Loucy (cell line): ENCODE measurements at regions not wholly inside any gene's neighbourhood (a gene's known extent, or its start where the extent isn't known, plus 50 kb on each side); places are given as distances from the start of the nearest gene placed in this dataset.

Experiments
- CTCF ChIP-seq: fragments of 200-600 bp; sonication (generic); conservative IDR thresholded peaks from 2 replicates; pipeline ENCODE4 v1.5.1; 2014; ENCODE audit warnings: mild to moderate bottlenecking, antibody characterized with exemption, low read length
- EZH2phosphoT487 ChIP-seq: fragments of 200-600 bp; IDR thresholded peaks from 2 replicates; pipeline ENCODE4 v1.6.1; 2018; ENCODE audit warnings: antibody characterized with exemption, mild to moderate bottlenecking, moderate library complexity, borderline replicate concordance

GRCh38 chr17:69783865-69784264 is 291.2 kb upstream of the KCNJ16 start:
- TF ChIP-seq CTCF = no peak
- no peak for TF ChIP-seq EZH2phosphoT487
